GM21381 (cell line): ENCODE measurements at regions not wholly inside any gene's neighbourhood (a gene's known extent, or its start where the extent isn't known, plus 50 kb on each side); places are given as distances from the start of the nearest gene placed in this dataset.
"Not testable (repeated sequence)": the region's sequence is repeated elsewhere in the genome, so short reads cannot be mapped to it uniquely, and the experiment has no call there.

ENCODE experiments used
- ATAC-seq: cut with Tn5 transposase; IDR thresholded peaks from one replicate; pipeline ENCODE4 v1.9.1; 2021; ENCODE audit warnings: mild to moderate bottlenecking, moderate library complexity; ENCODE audit not compliant: unreplicated experiment

GRCh38 chr18:54433368-54433767, 75.7 kb downstream of the C18orf54 start:
- ATAC-seq, result no peak

- no peak for ATAC-seq
These were observed 76.2 kb downstream of the C18orf54 start for GRCh38 chr18:54433857-54434256.

- ATAC-seq, result no peak
These were observed 76.7 kb downstream of the C18orf54 start for GRCh38 chr18:54434453-54434852.

GRCh38 chr18:54436501-54436900, 78.8 kb downstream of the C18orf54 start:
- no peak for ATAC-seq

DNA sequence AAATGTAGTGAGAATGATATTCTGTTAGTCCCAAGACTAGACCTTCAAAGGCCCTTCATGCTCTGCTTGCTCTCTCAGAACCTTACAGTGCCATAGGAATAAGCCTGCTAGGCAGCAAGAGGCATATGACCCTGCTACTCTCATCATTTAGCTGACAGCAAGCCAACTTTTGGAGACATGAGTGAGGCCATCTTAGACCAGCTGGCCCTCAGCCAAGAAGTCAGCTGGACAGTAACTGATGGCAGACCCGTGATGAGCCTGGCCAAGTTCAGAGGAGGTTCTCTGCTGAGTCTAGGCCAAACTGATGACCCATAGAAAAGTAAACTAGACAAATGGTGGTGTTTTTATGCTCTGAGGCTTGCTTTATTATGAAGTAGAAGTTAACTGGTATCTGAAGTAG, 82.6 kb downstream of the C18orf54 start:
- ATAC-seq, result no peak

DNA sequence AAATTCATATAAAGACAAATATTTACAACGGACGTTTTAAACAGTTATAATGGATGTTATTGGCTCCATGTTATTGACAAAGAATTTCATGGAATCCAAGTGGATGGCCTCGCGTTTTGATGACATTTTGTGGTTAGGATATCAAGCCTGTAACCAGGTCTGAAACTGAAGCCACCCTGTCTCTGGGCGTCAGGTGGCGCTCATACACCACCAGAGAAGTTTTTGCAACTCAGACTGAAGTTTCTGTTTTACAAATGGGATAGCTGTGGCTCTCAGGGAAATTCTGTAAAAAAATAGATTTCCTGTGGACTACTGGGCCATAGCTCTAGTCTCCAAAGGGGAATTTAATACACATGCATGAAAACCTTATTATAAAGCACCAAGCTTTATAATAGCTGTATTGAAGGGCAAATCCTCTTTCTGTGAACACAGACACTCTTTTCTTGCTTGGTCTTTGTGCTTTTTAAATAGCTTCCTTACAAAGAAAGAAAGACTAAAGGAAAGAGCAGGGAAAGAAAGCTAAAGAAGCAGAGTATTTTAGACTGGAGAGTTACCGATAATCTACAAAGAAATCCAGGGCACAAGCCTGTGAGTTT, 86.7 kb downstream of the C18orf54 start:
- ATAC-seq, result peak; percentile 65

- ATAC-seq, result no peak
These were observed 96.3 kb downstream of the C18orf54 start for GRCh38 chr18:54453996-54454395.

- ATAC-seq, result no peak
These were observed 107.8 kb downstream of the C18orf54 start for GRCh38 chr18:54465502-54465901.

DNA sequence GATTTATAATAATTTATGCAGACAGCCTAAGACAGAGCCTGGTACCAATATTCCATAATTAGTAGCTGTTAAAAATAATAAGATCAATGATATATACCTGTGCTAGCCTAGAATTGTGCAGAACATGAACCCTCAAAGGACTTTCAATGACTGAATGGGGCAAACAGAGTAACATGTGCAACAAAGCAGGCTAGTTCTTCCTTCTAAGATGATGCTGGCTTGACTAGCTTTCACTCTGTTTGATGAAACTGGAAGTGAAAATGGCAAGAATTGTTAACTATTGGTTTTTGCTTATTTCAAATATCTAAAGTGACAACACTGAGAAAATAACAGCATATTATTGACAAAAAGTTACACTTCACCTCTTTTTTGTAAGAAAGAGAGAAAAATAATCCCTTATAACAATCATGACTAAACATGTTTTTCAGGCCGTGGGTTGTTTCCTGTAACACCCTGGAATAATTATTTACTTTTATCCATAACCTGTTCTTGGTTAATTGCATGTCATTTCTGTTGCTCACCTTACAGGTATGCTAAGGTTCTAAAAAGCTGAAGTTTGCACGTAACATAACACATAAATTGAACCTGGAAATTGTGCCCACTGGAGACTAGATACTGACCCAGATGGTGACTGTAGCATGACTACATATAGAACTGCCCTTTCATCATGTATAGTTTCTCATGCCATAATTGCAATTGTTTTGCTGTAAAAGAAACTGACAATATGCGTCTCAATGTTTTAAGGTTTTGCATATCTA, 108.7 kb downstream of the C18orf54 start:
- no peak for ATAC-seq

GRCh38 chr18:54479365-54479764, 111.7 kb upstream of the DYNAP start:
- ATAC-seq, result no peak

DNA sequence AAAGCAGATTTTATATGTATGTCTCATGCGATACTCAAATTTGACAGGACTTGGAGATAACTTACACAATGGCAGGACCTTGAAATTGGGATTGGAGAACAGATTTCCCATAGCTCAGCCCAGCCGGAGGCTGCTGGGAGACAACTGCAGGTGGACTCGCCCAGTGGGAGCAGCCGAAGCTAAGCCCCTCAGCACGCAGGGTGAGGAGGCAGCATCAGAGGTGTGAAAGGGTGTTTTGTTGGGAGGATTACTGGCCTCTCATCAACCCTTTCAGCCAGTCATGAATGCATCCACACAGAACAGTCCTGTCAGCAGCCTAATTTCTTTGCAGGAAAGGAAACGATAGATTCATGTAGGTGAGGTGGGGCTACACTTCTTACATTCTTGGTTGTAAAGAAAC, 110.4 kb upstream of the DYNAP start:
- ATAC-seq, result no peak

- not testable (repeated sequence) for ATAC-seq
These were observed 88.6 kb upstream of the DYNAP start for GRCh38 chr18:54502451-54502850.

- ATAC-seq, result no peak
These were observed 87.7 kb upstream of the DYNAP start for GRCh38 chr18:54503131-54503894.

GRCh38 chr18:54506516-54507261, 84.4 kb upstream of the DYNAP start:
- no peak for ATAC-seq

- ATAC-seq, result no peak
These were observed 81.3 kb upstream of the DYNAP start for GRCh38 chr18:54509793-54510192.

GRCh38 chr18:54515149-54515548, 75.9 kb upstream of the DYNAP start:
- no peak for ATAC-seq

- ATAC-seq, result no peak
These were observed 73.5 kb upstream of the DYNAP start for GRCh38 chr18:54517521-54517920.

DNA sequence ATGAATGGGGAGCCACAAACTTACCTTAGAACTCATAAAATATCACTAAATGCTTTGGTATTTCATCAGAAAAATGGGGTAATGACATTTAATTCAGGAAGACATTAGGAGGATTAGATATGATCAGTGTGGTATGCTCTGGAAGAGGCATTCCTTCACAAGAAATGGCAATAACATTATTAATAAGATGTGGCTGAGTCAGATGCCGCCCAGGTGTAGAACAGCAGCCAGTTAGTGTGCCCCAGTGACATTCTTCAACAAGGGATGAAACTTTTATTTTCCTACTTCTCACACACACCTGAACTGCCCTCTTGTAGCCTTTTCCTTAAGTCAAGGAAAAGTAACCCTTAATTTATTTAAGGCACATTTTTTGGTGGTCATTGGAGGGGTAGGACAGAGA, 69.2 kb upstream of the DYNAP start:
- ATAC-seq, result no peak

GRCh38 chr18:54528942-54529376, 62.1 kb upstream of the DYNAP start:
- no peak for ATAC-seq

- ATAC-seq, result no peak
These were observed 61.6 kb upstream of the DYNAP start for GRCh38 chr18:54529444-54529843.

- no peak for ATAC-seq
These were observed 60.8 kb upstream of the DYNAP start for GRCh38 chr18:54530285-54530684.
